SK-N-SH (cell line): ENCODE measurements at regions not wholly inside any gene's neighbourhood (a gene's known extent, or its start where the extent isn't known, plus 50 kb on each side); places are given as distances from the start of the nearest gene placed in this dataset.

Experiments
- EP300 ChIP-seq, 2 experiments: IDR thresholded peaks; 2 replicates each; pipeline versions ENCODE4 v1.4.0 to v1.6.1; 2012; ENCODE audit warnings: borderline replicate concordance in 1 of 2, low read depth in 1 of 2, low read length in 1 of 2
- EZH2phosphoT487 ChIP-seq: fragments of 200-600 bp; sonication (generic); IDR thresholded peaks from 2 replicates; pipeline ENCODE4 v1.6.1; 2017; ENCODE audit warnings: low read depth, mixed run types, mild to moderate bottlenecking, antibody characterized with exemption, moderate library complexity, borderline replicate concordance
- FOXM1 ChIP-seq: IDR thresholded peaks from 2 replicates; pipeline ENCODE4 v1.4.0; 2012; ENCODE audit warnings: low read depth, mild to moderate bottlenecking
- JUND ChIP-seq: IDR thresholded peaks from 2 replicates; pipeline ENCODE4 v1.4.0; 2012
- POLR2AphosphoS5 ChIP-seq: IDR thresholded peaks from 2 replicates; pipeline ENCODE4 v1.6.1; 2012; ENCODE audit warnings: low read depth, low read length
- RFX5 ChIP-seq: IDR thresholded peaks from 2 replicates; pipeline ENCODE4 v1.6.1; 2012; ENCODE audit warnings: mild to moderate bottlenecking, improper control_type of control experiment, low read length
- SIN3A ChIP-seq: IDR thresholded peaks from 2 replicates; pipeline ENCODE4 v1.6.1; 2012; ENCODE audit warnings: low read depth, mild to moderate bottlenecking, low read length, moderate library complexity, borderline replicate concordance
- TAF1 ChIP-seq: IDR thresholded peaks from 2 replicates; pipeline ENCODE4 v1.6.1; 2012; ENCODE audit warnings: low read depth, mild to moderate bottlenecking, low read length, moderate library complexity, borderline replicate concordance
- TCF12 ChIP-seq: IDR thresholded peaks from 2 replicates; pipeline ENCODE4 v1.4.0; 2012
- YY1 ChIP-seq: IDR thresholded peaks from 2 replicates; pipeline ENCODE4 v1.4.0; 2012; ENCODE audit warnings: low read depth, mild to moderate bottlenecking
- TF ChIP-seq, protein P1 (sequence below): fragments of 150-350 bp; IDR thresholded peaks from 2 replicates; pipeline ENCODE4 v1.6.1; 2017; ENCODE audit warnings: antibody characterized with exemption, low read length, low read depth, borderline replicate concordance
- TF ChIP-seq, protein P2 (sequence below): fragments of 200-600 bp; sonication (generic); IDR thresholded peaks from 2 replicates; pipeline ENCODE4 v1.6.1; 2017; ENCODE audit warnings: antibody characterized with exemption, mild to moderate bottlenecking, moderate library complexity
- TF ChIP-seq, protein P3 (sequence below): IDR thresholded peaks from 2 replicates; pipeline ENCODE4 v1.4.0; 2012; ENCODE audit warnings: low read depth, borderline replicate concordance

DNA sequence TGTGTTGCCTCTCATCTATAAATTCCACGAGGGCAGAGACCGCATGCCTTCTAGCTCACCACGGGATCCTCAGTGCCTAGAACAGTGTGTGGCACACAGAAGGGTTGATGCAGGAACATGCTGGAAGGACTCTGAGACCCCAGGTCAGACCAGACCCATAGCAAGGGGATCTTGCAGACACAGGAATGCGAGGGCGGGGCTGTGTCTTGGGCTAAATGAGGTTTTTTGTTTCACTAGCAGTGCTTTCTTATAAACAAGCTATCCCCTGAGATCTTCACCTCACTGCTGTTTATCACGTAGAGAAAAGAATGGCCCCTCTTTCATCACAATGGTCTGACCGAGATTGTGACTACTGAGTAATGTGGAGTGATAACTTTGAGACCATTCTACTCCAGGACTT is 122.4 kb downstream of the IRX2 start:
- TF ChIP-seq YY1 (no peak), EP300 (IDR thresholded peaks at IDR 0.05; ENCODE audit: borderline replicate concordance in 1 of 2, low read depth in 1 of 2, low read length in 1 of 2) (no peak), TAF1 (no peak), SIN3A (no peak), RFX5 (no peak), EZH2phosphoT487 (no peak), JUND (no peak), POLR2AphosphoS5 (no peak), FOXM1 (no peak), TCF12 (no peak)
- TF ChIP-seq, protein P1, sequence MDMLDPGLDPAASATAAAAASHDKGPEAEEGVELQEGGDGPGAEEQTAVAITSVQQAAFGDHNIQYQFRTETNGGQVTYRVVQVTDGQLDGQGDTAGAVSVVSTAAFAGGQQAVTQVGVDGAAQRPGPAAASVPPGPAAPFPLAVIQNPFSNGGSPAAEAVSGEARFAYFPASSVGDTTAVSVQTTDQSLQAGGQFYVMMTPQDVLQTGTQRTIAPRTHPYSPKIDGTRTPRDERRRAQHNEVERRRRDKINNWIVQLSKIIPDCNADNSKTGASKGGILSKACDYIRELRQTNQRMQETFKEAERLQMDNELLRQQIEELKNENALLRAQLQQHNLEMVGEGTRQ = no peak
- TF ChIP-seq, protein P2, sequence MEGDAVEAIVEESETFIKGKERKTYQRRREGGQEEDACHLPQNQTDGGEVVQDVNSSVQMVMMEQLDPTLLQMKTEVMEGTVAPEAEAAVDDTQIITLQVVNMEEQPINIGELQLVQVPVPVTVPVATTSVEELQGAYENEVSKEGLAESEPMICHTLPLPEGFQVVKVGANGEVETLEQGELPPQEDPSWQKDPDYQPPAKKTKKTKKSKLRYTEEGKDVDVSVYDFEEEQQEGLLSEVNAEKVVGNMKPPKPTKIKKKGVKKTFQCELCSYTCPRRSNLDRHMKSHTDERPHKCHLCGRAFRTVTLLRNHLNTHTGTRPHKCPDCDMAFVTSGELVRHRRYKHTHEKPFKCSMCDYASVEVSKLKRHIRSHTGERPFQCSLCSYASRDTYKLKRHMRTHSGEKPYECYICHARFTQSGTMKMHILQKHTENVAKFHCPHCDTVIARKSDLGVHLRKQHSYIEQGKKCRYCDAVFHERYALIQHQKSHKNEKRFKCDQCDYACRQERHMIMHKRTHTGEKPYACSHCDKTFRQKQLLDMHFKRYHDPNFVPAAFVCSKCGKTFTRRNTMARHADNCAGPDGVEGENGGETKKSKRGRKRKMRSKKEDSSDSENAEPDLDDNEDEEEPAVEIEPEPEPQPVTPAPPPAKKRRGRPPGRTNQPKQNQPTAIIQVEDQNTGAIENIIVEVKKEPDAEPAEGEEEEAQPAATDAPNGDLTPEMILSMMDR = no peak
- TF ChIP-seq, protein P3, sequence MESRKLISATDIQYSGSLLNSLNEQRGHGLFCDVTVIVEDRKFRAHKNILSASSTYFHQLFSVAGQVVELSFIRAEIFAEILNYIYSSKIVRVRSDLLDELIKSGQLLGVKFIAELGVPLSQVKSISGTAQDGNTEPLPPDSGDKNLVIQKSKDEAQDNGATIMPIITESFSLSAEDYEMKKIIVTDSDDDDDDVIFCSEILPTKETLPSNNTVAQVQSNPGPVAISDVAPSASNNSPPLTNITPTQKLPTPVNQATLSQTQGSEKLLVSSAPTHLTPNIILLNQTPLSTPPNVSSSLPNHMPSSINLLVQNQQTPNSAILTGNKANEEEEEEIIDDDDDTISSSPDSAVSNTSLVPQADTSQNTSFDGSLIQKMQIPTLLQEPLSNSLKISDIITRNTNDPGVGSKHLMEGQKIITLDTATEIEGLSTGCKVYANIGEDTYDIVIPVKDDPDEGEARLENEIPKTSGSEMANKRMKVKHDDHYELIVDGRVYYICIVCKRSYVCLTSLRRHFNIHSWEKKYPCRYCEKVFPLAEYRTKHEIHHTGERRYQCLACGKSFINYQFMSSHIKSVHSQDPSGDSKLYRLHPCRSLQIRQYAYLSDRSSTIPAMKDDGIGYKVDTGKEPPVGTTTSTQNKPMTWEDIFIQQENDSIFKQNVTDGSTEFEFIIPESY = no peak
